Erythroblast (primary cell): ENCODE measurements at regions not wholly inside any gene's neighbourhood (a gene's known extent, or its start where the extent isn't known, plus 50 kb on each side); places are given as distances from the start of the nearest gene placed in this dataset.

Source experiments
- GATA1 ChIP-seq: IDR thresholded peaks from 2 replicates; pipeline ENCODE4 v1.6.1; 2011; ENCODE audit warnings: low read depth, mild to moderate bottlenecking, control low read depth, low read length, moderate library complexity
- POLR2A ChIP-seq: IDR thresholded peaks from 2 replicates; pipeline ENCODE4 v1.6.1; 2011; ENCODE audit warnings: mild to moderate bottlenecking, low read length

- TF ChIP-seq POLR2A (no peak), GATA1 (no peak)
Observed at GRCh38 chr2:208948073-208948472, 475.8 kb upstream of the MAP2 start.
